Right lung (tissue), 2 donors: ENCODE measurements at regions not wholly inside any gene's neighbourhood (a gene's known extent, or its start where the extent isn't known, plus 50 kb on each side); places are given as distances from the start of the nearest gene placed in this dataset.
"Not testable (repeated sequence)": the region's sequence is repeated elsewhere in the genome, so short reads cannot be mapped to it uniquely, and the experiment has no call there.

Experiments used
- DNase-seq, 2 donors: peaks; one replicate each; pipeline ENCODE4 v3.0.0-alpha.2; 2013

GRCh38 chr13:89968470-89968869 is 1379.0 kb upstream of the MIR17HG start:
- DNase-seq = no peak

GRCh38 chr13:89970353-89970709 is 1377.2 kb upstream of the MIR17HG start:
- no peak for DNase-seq

- no peak for DNase-seq
Measured at GRCh38 chr13:89977203-89977602, 1370.3 kb upstream of the MIR17HG start.

DNA sequence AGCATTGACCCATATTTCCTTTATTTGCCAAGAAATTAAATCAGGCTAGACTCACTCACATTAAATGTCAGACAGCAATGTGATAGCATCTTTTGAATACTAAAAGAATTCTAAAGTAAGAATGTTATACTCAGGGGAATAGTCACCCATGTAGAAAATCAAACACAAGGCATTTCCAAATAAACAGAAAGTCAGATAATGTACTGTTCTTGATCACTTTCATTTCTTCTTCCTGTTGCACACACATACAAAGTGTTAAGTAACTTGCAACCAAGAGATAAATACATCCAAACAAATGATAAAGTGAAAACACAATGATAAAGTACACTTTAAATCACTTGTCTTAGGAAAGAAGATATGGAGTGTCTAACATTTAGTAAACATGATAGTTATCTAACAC is 1366.6 kb upstream of the MIR17HG start:
- no peak for DNase-seq

- no peak for DNase-seq
Measured at GRCh38 chr13:89982407-89983095, 1364.9 kb upstream of the MIR17HG start.

DNA sequence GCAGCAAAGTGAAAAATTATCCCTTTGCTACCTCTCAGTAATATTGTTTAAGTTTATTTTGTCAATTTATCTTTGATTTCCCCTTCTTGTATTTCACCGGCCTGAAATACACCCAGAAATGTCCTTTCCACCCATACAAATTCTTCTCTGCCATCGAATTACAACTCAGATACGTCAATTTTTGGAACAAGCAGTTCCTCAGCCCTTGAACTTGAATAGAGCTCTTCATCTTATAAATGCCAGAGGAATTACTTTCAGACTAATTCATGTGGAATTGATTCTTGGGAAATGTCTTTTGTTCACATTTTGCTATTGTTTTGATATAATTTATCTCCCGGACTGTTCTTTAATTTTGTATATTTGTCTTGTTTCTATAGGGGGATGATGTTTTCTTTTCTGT is 1359.3 kb upstream of the MIR17HG start:
- no peak for DNase-seq

DNA sequence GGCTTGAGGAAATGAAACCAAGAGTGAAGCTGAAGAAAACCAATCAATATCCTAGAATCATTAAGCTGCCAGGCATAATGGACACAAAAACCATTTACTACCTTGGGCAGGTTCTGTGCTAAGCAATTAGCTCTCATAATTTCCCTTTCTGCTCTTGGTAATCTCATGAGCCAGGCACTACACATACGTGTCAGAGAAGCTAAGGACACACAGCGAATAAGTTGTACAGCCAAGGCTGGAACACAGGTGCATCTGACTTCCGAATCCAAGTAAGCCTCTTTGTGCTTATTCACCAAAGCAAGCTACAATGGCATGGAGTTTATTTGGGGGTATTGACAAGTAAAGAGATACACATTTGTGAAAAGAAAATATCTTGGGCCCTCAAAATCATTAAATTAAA is 1343.9 kb upstream of the MIR17HG start:
- no peak for DNase-seq

DNA sequence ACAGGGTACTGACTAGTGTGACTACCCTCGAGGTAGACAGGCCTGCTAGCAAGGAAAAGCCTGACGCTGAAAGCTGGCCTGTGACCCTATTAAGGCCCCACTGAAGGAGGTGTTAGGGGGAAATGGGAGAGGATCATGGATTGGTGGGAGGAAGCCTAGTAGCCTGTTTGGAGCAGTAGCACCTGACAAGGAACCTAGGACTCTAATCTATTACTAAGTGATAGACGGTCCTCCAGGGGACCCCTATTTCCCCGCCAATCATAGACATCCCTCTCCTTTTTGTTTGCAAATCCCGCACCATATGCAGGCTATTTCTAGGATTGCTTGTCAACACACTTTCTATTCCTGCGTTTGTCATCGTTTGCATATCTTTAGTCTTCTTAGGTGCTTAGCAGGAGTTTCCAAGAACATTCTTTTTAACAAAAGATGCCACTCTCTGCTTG is 1338.8 kb upstream of the MIR17HG start:
- DNase-seq = no peak

- no peak for DNase-seq
Measured at GRCh38 chr13:90014038-90014437, 1333.4 kb upstream of the MIR17HG start.

- no peak for DNase-seq
Measured at GRCh38 chr13:90015565-90016507, 1331.7 kb upstream of the MIR17HG start.

- no peak for DNase-seq
Measured at GRCh38 chr13:90016688-90017087, 1330.8 kb upstream of the MIR17HG start.

DNA sequence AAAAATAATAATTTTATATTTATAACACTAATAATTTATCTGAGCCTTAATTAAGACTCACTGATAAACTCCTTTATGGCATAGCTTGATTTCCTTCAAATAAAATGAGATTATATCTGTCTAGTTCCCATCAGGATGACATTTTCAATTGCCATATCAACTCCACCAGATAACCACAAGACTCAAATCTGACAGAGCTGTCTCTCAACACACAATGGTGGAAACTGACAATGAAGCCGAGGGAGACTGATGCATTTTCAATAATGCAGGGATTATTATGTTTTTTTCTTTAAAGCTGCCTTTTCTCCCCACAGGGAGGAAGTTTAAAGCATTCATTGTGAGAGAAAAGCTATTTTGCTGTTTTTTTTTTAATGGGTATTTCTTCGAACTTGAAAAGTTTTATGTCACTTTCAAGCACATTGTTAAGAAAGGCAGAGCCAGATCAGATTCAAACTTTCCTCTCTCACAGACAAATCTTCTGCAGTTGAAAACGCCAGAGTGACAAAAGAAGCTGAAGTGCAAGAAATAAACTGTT is 1326.9 kb upstream of the MIR17HG start:
- no peak for DNase-seq

GRCh38 chr13:90027409-90027808 is 1320.1 kb upstream of the MIR17HG start:
- DNase-seq = no peak

DNA sequence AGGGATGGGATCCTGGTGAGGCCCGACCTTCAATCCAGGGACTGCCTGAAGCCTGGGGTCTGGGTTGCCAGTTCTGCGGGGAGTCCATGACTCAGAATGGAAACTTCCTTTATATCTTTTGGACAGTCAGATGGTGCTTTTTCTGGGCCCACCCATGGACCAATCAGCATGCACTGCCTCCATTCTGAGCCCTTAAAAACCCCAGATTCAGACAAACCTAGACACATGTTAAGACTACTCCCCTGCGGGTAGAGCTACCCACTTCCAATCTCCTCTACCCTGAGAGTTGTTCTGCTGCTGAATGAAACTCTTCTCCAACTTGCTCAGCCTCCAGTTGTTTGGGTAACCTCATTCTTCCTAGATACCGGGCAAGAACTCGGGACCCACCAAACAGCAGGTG is 1315.2 kb upstream of the MIR17HG start:
- DNase-seq = no peak

DNA sequence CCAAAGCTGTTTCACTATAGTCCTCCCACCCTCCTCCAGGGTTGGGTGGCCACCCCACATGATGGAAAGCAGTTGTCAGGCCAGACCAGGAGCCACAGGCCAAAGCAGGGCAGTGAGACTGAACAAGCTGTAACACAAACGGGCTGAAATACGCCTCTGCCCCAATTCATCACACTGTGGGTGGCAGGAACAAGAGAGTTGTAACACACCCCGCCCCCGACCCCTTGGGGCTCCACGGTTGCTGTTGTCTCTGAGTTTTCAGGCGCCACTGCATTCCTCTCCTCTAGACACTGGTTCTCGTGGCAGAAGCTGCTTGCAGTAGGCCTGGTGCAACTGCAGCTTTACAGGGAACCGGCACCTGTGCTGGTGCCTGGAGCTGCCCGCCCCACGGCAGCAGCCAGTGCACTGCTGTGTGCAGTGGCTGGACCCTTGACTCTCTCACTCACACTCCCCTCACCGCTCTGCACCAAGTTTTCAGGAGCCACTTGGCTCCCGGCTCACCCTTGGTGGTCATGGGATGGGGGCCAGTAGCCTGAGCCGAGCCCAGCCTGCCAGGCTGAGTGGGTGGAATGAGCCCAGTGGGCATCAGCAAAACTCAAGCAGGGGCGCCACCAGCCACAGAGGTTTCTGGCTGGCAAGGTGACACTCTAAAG is 1314.5 kb upstream of the MIR17HG start:
- no peak for DNase-seq

DNA sequence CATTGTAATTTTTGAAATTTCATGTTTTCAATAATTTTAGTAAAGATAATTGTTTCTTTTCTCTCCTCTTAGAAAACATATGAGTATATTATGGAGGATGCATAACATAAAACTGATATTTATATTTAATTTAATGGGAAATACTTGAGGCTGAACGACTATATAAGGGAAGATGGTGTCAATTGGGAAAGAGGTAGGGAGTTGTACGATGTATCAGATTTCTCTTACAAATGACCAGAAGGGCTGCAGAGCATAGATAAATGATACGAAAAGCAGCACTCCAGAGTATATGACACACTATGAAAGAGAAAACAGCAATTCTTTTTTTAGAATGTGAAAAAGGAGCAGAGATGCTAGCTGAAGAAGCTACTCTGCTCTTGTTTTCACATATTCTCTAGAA is 1308.0 kb upstream of the MIR17HG start:
- DNase-seq = no peak

DNA sequence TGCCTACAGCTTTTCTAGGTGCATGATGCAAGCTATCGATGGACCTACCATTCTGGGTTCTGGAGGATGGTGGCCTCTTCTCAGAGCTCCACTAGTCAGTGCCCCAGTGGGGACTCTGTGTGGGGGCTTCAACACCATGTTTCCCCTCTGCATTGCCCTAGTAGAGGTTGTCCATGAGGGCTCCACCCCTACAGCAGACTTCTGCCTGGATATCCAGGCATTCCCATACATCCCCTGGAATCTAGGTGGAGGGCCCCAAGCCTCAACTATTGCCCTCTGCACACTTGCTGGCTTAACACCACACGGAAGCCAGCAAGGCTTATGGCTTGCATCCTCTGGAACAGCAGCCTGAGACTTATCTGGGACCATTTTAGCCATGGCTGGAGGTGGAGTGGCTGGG is 1299.9 kb upstream of the MIR17HG start:
- no peak for DNase-seq

- no peak for DNase-seq
Measured at GRCh38 chr13:90049989-90050671, 1297.4 kb upstream of the MIR17HG start.

GRCh38 chr13:90055121-90055520 is 1292.4 kb upstream of the MIR17HG start:
- no peak for DNase-seq

GRCh38 chr13:90055760-90056159 is 1291.7 kb upstream of the MIR17HG start:
- no peak for DNase-seq

DNA sequence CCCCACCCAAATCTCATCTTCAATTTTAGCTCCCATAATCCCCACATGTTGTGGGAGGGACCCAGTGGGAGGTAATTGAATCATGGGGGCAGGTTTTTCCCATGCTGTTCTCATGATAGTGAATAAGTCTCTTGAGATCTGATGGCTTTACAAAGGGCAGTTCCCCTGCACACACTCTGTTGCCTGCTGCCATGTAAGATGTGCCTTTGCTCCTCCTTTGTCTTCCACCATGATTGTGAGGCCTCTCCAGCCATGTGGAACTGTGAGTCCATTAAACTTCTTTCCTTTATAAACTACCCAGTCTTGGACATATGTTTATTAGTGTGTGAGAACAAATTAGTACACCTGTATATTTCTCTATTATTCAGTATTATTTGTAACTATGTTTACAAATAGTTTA is 1283.3 kb upstream of the MIR17HG start:
- DNase-seq = not testable (repeated sequence)

GRCh38 chr13:90068658-90069057 is 1278.8 kb upstream of the MIR17HG start:
- no peak for DNase-seq
